ENCODE measurements at regions not wholly inside any gene's neighbourhood (a gene's known extent, or its start where the extent isn't known, plus 50 kb on each side); places are given as distances from the start of the nearest gene placed in this dataset.

GRCh38 chr6:115690854-115691253 lies 369.8 kb downstream of the FRK start:
- DNase-seq (ENCODE audit: low read depth in 6 of 9, low spot score in 9 of 9), result no peak
- Histone ChIP-seq H3K27ac (ENCODE audit: low read depth in 1 of 2, low read length in 1 of 2) (no peak overlapping the region), H3K36me3 (ENCODE audit: control insufficient read depth in 2 of 2, insufficient read depth in 2 of 2, low read length in 1 of 2) (no peaks in the 10 kb centered on the region), H3K9me3 (ENCODE audit: control insufficient read depth in 2 of 2, insufficient read depth in 1 of 2, low read length in 1 of 2) (no peaks in the 10 kb centered on the region), H3K4me1 (ENCODE audit: control insufficient read depth in 2 of 2, insufficient read depth in 2 of 2, low read length in 2 of 2) (no peaks in the 10 kb centered on the region), H3K4me3 (ENCODE audit: low read length in 2 of 2) (no peak overlapping the region), H3K27me3 (ENCODE audit: control insufficient read depth in 2 of 2, insufficient read depth in 1 of 2, low read length in 1 of 2) (no peaks in the 10 kb centered on the region)
- WGBS, result 89% methylated on average over 3 of the region's 3 CpGs

- WGBS, result 76% methylated on average over 5 of the region's 5 CpGs
- H3K27me3 ChIP-seq (ENCODE audit: control insufficient read depth in 2 of 2, insufficient read depth in 1 of 2, low read length in 1 of 2), result no peaks in the 10 kb centered on the region
- no peaks in the 10 kb centered on the region for H3K9me3 ChIP-seq (ENCODE audit: control insufficient read depth in 2 of 2, insufficient read depth in 1 of 2, low read length in 1 of 2)
- H3K27ac ChIP-seq (ENCODE audit: low read depth in 1 of 2, low read length in 1 of 2), result no peak overlapping the region
- H3K4me1 ChIP-seq (ENCODE audit: control insufficient read depth in 2 of 2, insufficient read depth in 2 of 2, low read length in 2 of 2), result no peaks in the 10 kb centered on the region
- no peak overlapping the region for H3K4me3 ChIP-seq (ENCODE audit: low read length in 2 of 2)
- DNase-seq (ENCODE audit: low read depth in 6 of 9, low spot score in 9 of 9), result no peak
- H3K36me3 ChIP-seq (ENCODE audit: control insufficient read depth in 2 of 2, insufficient read depth in 2 of 2, low read length in 1 of 2), result no peaks in the 10 kb centered on the region
Measured at GRCh38 chr6:115681978-115682775, 378.5 kb downstream of the FRK start.

- Histone ChIP-seq H3K36me3 (ENCODE audit: control insufficient read depth in 2 of 2, insufficient read depth in 2 of 2, low read length in 1 of 2) (no peaks in the 10 kb centered on the region), H3K27me3 (ENCODE audit: control insufficient read depth in 2 of 2, insufficient read depth in 1 of 2, low read length in 1 of 2) (no peaks in the 10 kb centered on the region), H3K9me3 (ENCODE audit: control insufficient read depth in 2 of 2, insufficient read depth in 1 of 2, low read length in 1 of 2) (no peaks in the 10 kb centered on the region), H3K4me3 (ENCODE audit: low read length in 2 of 2) (no peak overlapping the region), H3K4me1 (ENCODE audit: control insufficient read depth in 2 of 2, insufficient read depth in 2 of 2, low read length in 2 of 2) (no peaks in the 10 kb centered on the region), H3K27ac (ENCODE audit: low read depth in 1 of 2, low read length in 1 of 2) (no peak overlapping the region)
- no peak for DNase-seq (ENCODE audit: low read depth in 6 of 9, low spot score in 9 of 9)
- 85% methylated on average over 3 of the region's 3 CpGs for WGBS
Measured at GRCh38 chr6:115680621-115681020, 380.1 kb downstream of the FRK start.

GRCh38 chr6:115677198-115677597 lies 383.5 kb downstream of the FRK start:
- no peaks in the 10 kb centered on the region for H3K4me1 ChIP-seq (ENCODE audit: control insufficient read depth in 2 of 2, insufficient read depth in 2 of 2, low read length in 2 of 2)
- DNase-seq (ENCODE audit: low read depth in 6 of 9, low spot score in 9 of 9), result no peak
- H3K9me3 ChIP-seq (ENCODE audit: control insufficient read depth in 2 of 2, insufficient read depth in 1 of 2, low read length in 1 of 2), result no peaks in the 10 kb centered on the region
- no peak overlapping the region for H3K27ac ChIP-seq (ENCODE audit: low read depth in 1 of 2, low read length in 1 of 2)
- H3K27me3 ChIP-seq (ENCODE audit: control insufficient read depth in 2 of 2, insufficient read depth in 1 of 2, low read length in 1 of 2), result no peaks in the 10 kb centered on the region
- no peak overlapping the region for H3K4me3 ChIP-seq (ENCODE audit: low read length in 2 of 2)
- H3K36me3 ChIP-seq (ENCODE audit: control insufficient read depth in 2 of 2, insufficient read depth in 2 of 2, low read length in 1 of 2), result no peaks in the 10 kb centered on the region
- WGBS, result 87% methylated on average over 3 of the region's 3 CpGs

- no peak overlapping the region for H3K4me3 ChIP-seq (ENCODE audit: low read length in 2 of 2)
- no peak for DNase-seq (ENCODE audit: low read depth in 6 of 9, low spot score in 9 of 9)
- no peak overlapping the region for H3K27ac ChIP-seq (ENCODE audit: low read depth in 1 of 2, low read length in 1 of 2)
- no peaks in the 10 kb centered on the region for H3K36me3 ChIP-seq (ENCODE audit: control insufficient read depth in 2 of 2, insufficient read depth in 2 of 2, low read length in 1 of 2)
- no peaks in the 10 kb centered on the region for H3K4me1 ChIP-seq (ENCODE audit: control insufficient read depth in 2 of 2, insufficient read depth in 2 of 2, low read length in 2 of 2)
- H3K27me3 ChIP-seq (ENCODE audit: control insufficient read depth in 2 of 2, insufficient read depth in 1 of 2, low read length in 1 of 2), result no peaks in the 10 kb centered on the region
- 90% methylated on average over 1 of the region's 1 CpG for WGBS
- no peaks in the 10 kb centered on the region for H3K9me3 ChIP-seq (ENCODE audit: control insufficient read depth in 2 of 2, insufficient read depth in 1 of 2, low read length in 1 of 2)
Measured at GRCh38 chr6:115675443-115675842, 385.2 kb downstream of the FRK start.

- DNase-seq (ENCODE audit: low read depth in 6 of 9, low spot score in 9 of 9), result no peak
- 90% methylated on average over 1 of the region's 1 CpG for WGBS
- Histone ChIP-seq H3K4me3 (ENCODE audit: low read length in 2 of 2) (no peak overlapping the region), H3K27ac (ENCODE audit: low read depth in 1 of 2, low read length in 1 of 2) (no peak overlapping the region), H3K4me1 (ENCODE audit: control insufficient read depth in 2 of 2, insufficient read depth in 2 of 2, low read length in 2 of 2) (no peaks in the 10 kb centered on the region), H3K27me3 (ENCODE audit: control insufficient read depth in 2 of 2, insufficient read depth in 1 of 2, low read length in 1 of 2) (no peaks in the 10 kb centered on the region), H3K9me3 (ENCODE audit: control insufficient read depth in 2 of 2, insufficient read depth in 1 of 2, low read length in 1 of 2) (no peaks in the 10 kb centered on the region), H3K36me3 (ENCODE audit: control insufficient read depth in 2 of 2, insufficient read depth in 2 of 2, low read length in 1 of 2) (no peaks in the 10 kb centered on the region)
Measured at GRCh38 chr6:115668781-115669180, 391.9 kb downstream of the FRK start.

- Histone ChIP-seq H3K4me3 (ENCODE audit: low read length in 2 of 2) (no peak overlapping the region), H3K27ac (ENCODE audit: low read depth in 1 of 2, low read length in 1 of 2) (no peak overlapping the region), H3K4me1 (ENCODE audit: control insufficient read depth in 2 of 2, insufficient read depth in 2 of 2, low read length in 2 of 2) (no peaks in the 10 kb centered on the region), H3K9me3 (ENCODE audit: control insufficient read depth in 2 of 2, insufficient read depth in 1 of 2, low read length in 1 of 2) (no peaks in the 10 kb centered on the region), H3K36me3 (ENCODE audit: control insufficient read depth in 2 of 2, insufficient read depth in 2 of 2, low read length in 1 of 2) (no peaks in the 10 kb centered on the region), H3K27me3 (ENCODE audit: control insufficient read depth in 2 of 2, insufficient read depth in 1 of 2, low read length in 1 of 2) (no peaks in the 10 kb centered on the region)
- no peak for DNase-seq (ENCODE audit: low read depth in 6 of 9, low spot score in 9 of 9)
Measured at GRCh38 chr6:115668211-115668610, 392.5 kb downstream of the FRK start.

GRCh38 chr6:115667478-115668026 lies 393.1 kb downstream of the FRK start:
- Histone ChIP-seq H3K4me3 (ENCODE audit: low read length in 2 of 2) (no peak overlapping the region), H3K27me3 (ENCODE audit: control insufficient read depth in 2 of 2, insufficient read depth in 1 of 2, low read length in 1 of 2) (no peaks in the 10 kb centered on the region), H3K27ac (ENCODE audit: low read depth in 1 of 2, low read length in 1 of 2) (no peak overlapping the region), H3K9me3 (ENCODE audit: control insufficient read depth in 2 of 2, insufficient read depth in 1 of 2, low read length in 1 of 2) (no peaks in the 10 kb centered on the region), H3K4me1 (ENCODE audit: control insufficient read depth in 2 of 2, insufficient read depth in 2 of 2, low read length in 2 of 2) (no peaks in the 10 kb centered on the region), H3K36me3 (ENCODE audit: control insufficient read depth in 2 of 2, insufficient read depth in 2 of 2, low read length in 1 of 2) (no peaks in the 10 kb centered on the region)
- WGBS, result 90% methylated on average over 8 of the region's 8 CpGs
- no peak for DNase-seq (ENCODE audit: low read depth in 6 of 9, low spot score in 9 of 9)

GRCh38 chr6:115666997-115667396 lies 393.7 kb downstream of the FRK start:
- WGBS, result 98% methylated on average over 2 of the region's 2 CpGs
- H3K27me3 ChIP-seq (ENCODE audit: control insufficient read depth in 2 of 2, insufficient read depth in 1 of 2, low read length in 1 of 2), result no peaks in the 10 kb centered on the region
- H3K4me3 ChIP-seq (ENCODE audit: low read length in 2 of 2), result no peak overlapping the region
- no peaks in the 10 kb centered on the region for H3K4me1 ChIP-seq (ENCODE audit: control insufficient read depth in 2 of 2, insufficient read depth in 2 of 2, low read length in 2 of 2)
- no peaks in the 10 kb centered on the region for H3K36me3 ChIP-seq (ENCODE audit: control insufficient read depth in 2 of 2, insufficient read depth in 2 of 2, low read length in 1 of 2)
- DNase-seq (ENCODE audit: low read depth in 6 of 9, low spot score in 9 of 9), result no peak
- no peak overlapping the region for H3K27ac ChIP-seq (ENCODE audit: low read depth in 1 of 2, low read length in 1 of 2)
- no peaks in the 10 kb centered on the region for H3K9me3 ChIP-seq (ENCODE audit: control insufficient read depth in 2 of 2, insufficient read depth in 1 of 2, low read length in 1 of 2)

All from thymus (tissue), 11 donors.